K562 (cell line): ENCODE measurements at regions not wholly inside any gene's neighbourhood (a gene's known extent, or its start where the extent isn't known, plus 50 kb on each side); places are given as distances from the start of the nearest gene placed in this dataset.

Experiments
- ATAC-seq: fragments of 200-7000 bp; cut with Tn5 transposase; 3 replicates; pipeline ENCODE4 v1.9.1; 2020; ENCODE audit warnings: moderate library complexity
- BruUV-seq: library from RNA; stranded (reverse); fragments of 400-500 nt; replicated peaks from 2 replicates; lab custom pipeline; 2021; lab: Mats Ljungman, UMichigan
- CTCF ChIA-PET: fragments of 300-600 bp; formaldehyde crosslinking; extraction: SDS; loops from one replicate; lab custom pipeline; 2021; ENCODE audit warnings: low intra/inter-chr PET ratio; lab: Yijun Ruan, JAX
- POLR2A ChIA-PET: fragments of 300-600, 350-650 bp; sonication (Branson Sonifier 250); formaldehyde crosslinking; extraction: SDS; loops from one replicate; lab custom pipeline; 2021; ENCODE audit warnings: antibody characterized with exemption, inconsistent platforms; lab: Yijun Ruan, JAX
- DNase-seq, 4 experiments: peaks; one replicate each; pipeline versions ENCODE4 v3.0.0 to v3.0.0-alpha.2; 2011 to 2018; ENCODE audit warnings: low spot score in 3 of 4, mixed read lengths in 3 of 4; ENCODE audit errors: extremely low read depth in 1 of 4
- FAIRE-seq: peaks from 2 replicates; lab custom pipeline; 2011; peaks lifted over from hg19 to GRCh38; lab: Jason Lieb, UNC
- H2AFZ ChIP-seq: 2 replicates; pipeline ENCODE4 v1.6.0; 2011; ENCODE audit warnings: low read depth, low read length, control low read depth, inconsistent platforms
- H3K27ac ChIP-seq: fragments of 200-600 bp; 3 replicates; pipeline ENCODE4 v1.8.0; 2011; ENCODE audit warnings: low read depth, mild to moderate bottlenecking, control low read depth, inconsistent platforms, low read length, moderate library complexity, mixed read lengths; ENCODE audit errors: extremely low read depth
- H3K27me3 ChIP-seq, 2 experiments: fragments of 300-600 bp in 1 of 2; 2 replicates in 1 of 2; 3 replicates in 1 of 2; pipeline versions ENCODE4 v1.6.0 to v1.8.0; 2011; ENCODE audit warnings: inconsistent platforms in 2 of 2, low read length in 2 of 2, mild to moderate bottlenecking in 1 of 2, mixed read lengths in 1 of 2, moderate library complexity in 1 of 2; ENCODE audit not compliant: control insufficient read depth in 2 of 2, insufficient read depth in 2 of 2
- H3K36me3 ChIP-seq: fragments of 300-600 bp; 3 replicates; pipeline ENCODE4 v1.8.0; 2011; ENCODE audit warnings: mild to moderate bottlenecking, low read length, inconsistent platforms; ENCODE audit not compliant: control insufficient read depth, insufficient read depth
- H3K4me1 ChIP-seq, 2 experiments: fragments of 200-600 bp in 1 of 2; replicated peaks in 1 of 2; 2 replicates in 1 of 2; 3 replicates in 1 of 2; pipeline versions ENCODE4 v1.5.1 to v1.8.0; 2011; ENCODE audit warnings: inconsistent platforms in 2 of 2, low read length in 2 of 2, mild to moderate bottlenecking in 1 of 2, mixed read lengths in 1 of 2, moderate library complexity in 1 of 2; ENCODE audit not compliant: control insufficient read depth in 2 of 2, insufficient read depth in 2 of 2
- H3K4me2 ChIP-seq: 2 replicates; pipeline ENCODE4 v1.6.1; 2011; ENCODE audit warnings: low read length, control low read depth, inconsistent platforms, mixed read lengths; ENCODE audit not compliant: insufficient read depth
- H3K4me3 ChIP-seq: fragments of 200-600 bp; sonication (generic), shearing (Covaris generic); 2 replicates; pipeline ENCODE4 v1.5.1; 2016; ENCODE audit warnings: control low read depth, inconsistent platforms
- H3K79me2 ChIP-seq: fragments of 200-600 bp; 3 replicates; pipeline ENCODE4 v1.8.0; 2011; ENCODE audit warnings: low read length, inconsistent platforms; ENCODE audit not compliant: control insufficient read depth, insufficient read depth
- H3K9ac ChIP-seq, 2 experiments: 2 replicates each; pipeline versions ENCODE4 v1.6.0 to v1.6.1; 2011; ENCODE audit warnings: low read depth in 2 of 2, low read length in 2 of 2, control low read depth in 1 of 2, inconsistent platforms in 1 of 2, mild to moderate bottlenecking in 1 of 2, mixed read lengths in 1 of 2; ENCODE audit not compliant: insufficient read depth in 1 of 2
- H3K9me1 ChIP-seq: one replicate; pipeline ENCODE4 v1.6.0; 2011; ENCODE audit warnings: inconsistent platforms, mild to moderate bottlenecking, low read length, moderate library complexity; ENCODE audit not compliant: control insufficient read depth, insufficient read depth
- H3K9me3 ChIP-seq: replicated peaks from 2 replicates; pipeline ENCODE4 v1.5.1; 2011; ENCODE audit warnings: low read depth, low read length, inconsistent platforms; ENCODE audit not compliant: control insufficient read depth, insufficient read depth
- H4K20me1 ChIP-seq: replicated peaks from 2 replicates; pipeline ENCODE4 v1.6.1; 2011; ENCODE audit warnings: low read length, inconsistent platforms, mixed read lengths; ENCODE audit not compliant: control insufficient read depth, insufficient read depth
- CREBBP ChIP-seq: IDR thresholded peaks from one replicate; pipeline ENCODE4 v1.6.1; 2012; ENCODE audit warnings: low read depth, mild to moderate bottlenecking, control low read depth, inconsistent platforms, low read length
- MAFK ChIP-seq: IDR thresholded peaks from 2 replicates; pipeline ENCODE4 v1.6.1; 2011; ENCODE audit warnings: low read length, improper control_type of control experiment
- TEAD4 ChIP-seq, 2 experiments: sonication (generic) in 1 of 2; formaldehyde crosslinking in 1 of 2; IDR thresholded peaks; 2 replicates each; pipeline versions ENCODE4 v1.6.1 to v1.8.0; 2012 to 2022; ENCODE audit warnings: borderline replicate concordance in 1 of 2, inconsistent platforms in 1 of 2, low read length in 1 of 2, mild to moderate bottlenecking in 1 of 2, missing genetic modification reagents in 1 of 2
- ZNF316 ChIP-seq: fragments of 450-650 bp; IDR thresholded peaks from 2 replicates; pipeline ENCODE4 v1.6.1; 2016
- WGBS: fragments of 100-300 bp; shearing (Covaris generic); methylation state at CpG from one replicate; pipeline ENCODE4 v1.1.6; 2016; ENCODE audit warnings: low coverage, mixed read lengths; ENCODE audit not compliant: insufficient coverage; ENCODE audit errors: missing lambda C conversion rate; 5-methylcytosine and 5-hydroxymethylcytosine counted together
- in situ Hi-C: fragments of 300-500 bp; cut with MboI; formaldehyde crosslinking; loops from 4 replicates; pipeline ENCODE4 v1.15.0; 2018; ENCODE audit warnings: inconsistent platforms, mixed read lengths
- intact Hi-C: fragments of 100-400 bp; cut with micrococcal nuclease; formaldehyde crosslinking; loops from 2 replicates; pipeline ENCODE4 v1.14.2; 2022

GRCh38 chr4:126081336-126081735 lies 766.6 kb downstream of the FAT4 start:
- Histone ChIP-seq H4K20me1 (no peaks in the 10 kb centered on the region), H3K9me3 (no peaks in the 10 kb centered on the region), H3K4me3 (no peak overlapping the region), H3K4me1 (no peaks in the 10 kb centered on the region), H3K36me3 (no peaks in the 10 kb centered on the region), H3K9ac (no peak overlapping the region), H3K9me1 (no peaks in the 10 kb centered on the region), H2AFZ (no peak overlapping the region), H3K4me2 (no peak overlapping the region), H3K27me3 (no peaks in the 10 kb centered on the region), H3K79me2 (no peaks in the 10 kb centered on the region), H3K27ac (no peak overlapping the region)
- ChIA-PET CTCF (no interaction called here), POLR2A (interaction anchor here (0.6 kb wide), 1 partner anchor 52 kb away, joined by 3 read pairs; no protein-coding TSS in a partner anchor)
- in situ Hi-C loops = no loop called here
- FAIRE-seq = no peak
- 6% methylated on average over 3 of the region's 3 CpGs for WGBS
- BruUV-seq = no TSS peak
- ATAC-seq = no peak
- intact Hi-C loops = no loop called here
- TF ChIP-seq CREBBP = no peak
- DNase-seq = no peak

GRCh38 chr4:126086041-126086440 lies 771.3 kb downstream of the FAT4 start:
- no TSS peak for BruUV-seq
- in situ Hi-C loops = no loop called here
- Histone ChIP-seq H3K4me2 (no peak overlapping the region), H3K27ac (no peak overlapping the region), H3K36me3 (no peaks in the 10 kb centered on the region), H3K79me2 (no peaks in the 10 kb centered on the region), H3K9me1 (no peaks in the 10 kb centered on the region), H2AFZ (no peak overlapping the region), H3K9ac (no peak overlapping the region), H3K27me3 (no peaks in the 10 kb centered on the region), H3K9me3 (no peaks in the 10 kb centered on the region), H3K4me1 (no peaks in the 10 kb centered on the region), H4K20me1 (no peaks in the 10 kb centered on the region), H3K4me3 (no peak overlapping the region)
- CTCF ChIA-PET = no interaction called here
- WGBS = 0% methylated on average over 2 of the region's 2 CpGs
- POLR2A ChIA-PET = no interaction called here
- peak; percentile 28; the same call in 1 of the 2 replicates for TF ChIP-seq MAFK
- peak; percentile 68 for TF ChIP-seq ZNF316
- TF ChIP-seq TEAD4 (IDR thresholded peaks at IDR 0.05; ENCODE audit: low read length) = no peak
- no peak for TF ChIP-seq TEAD4 (CRISPR knock-in tag; IDR thresholded peaks at IDR 0.05; ENCODE audit: borderline replicate concordance)
- intact Hi-C loops = no loop called here
- FAIRE-seq = no peak
- no peak for DNase-seq
- no peak for ATAC-seq
